Peyer's patch (tissue), 4 donors: ENCODE measurements at regions not wholly inside any gene's neighbourhood (a gene's known extent, or its start where the extent isn't known, plus 50 kb on each side); places are given as distances from the start of the nearest gene placed in this dataset.

ENCODE experiments used
- POLR2A ChIP-seq, 2 donors: fragments of 450-650 bp; IDR thresholded peaks; one replicate each; pipeline ENCODE4 v1.5.1; 2017; ENCODE audit warnings: antibody characterized with exemption in 2 of 2, mild to moderate bottlenecking in 2 of 2, moderate library complexity in 2 of 2
- TF ChIP-seq, protein P1 (sequence below), 6 experiments: fragments of 450-650 bp in 4 of 6; fragments of 200-600 bp in 2 of 6; sonication (generic) in 1 of 6; IDR thresholded peaks; one replicate each; pipeline ENCODE4 v1.5.1; 2017 to 2019; ENCODE audit warnings: antibody characterized with exemption in 6 of 6, mild to moderate bottlenecking in 3 of 6, moderate library complexity in 1 of 6

DNA sequence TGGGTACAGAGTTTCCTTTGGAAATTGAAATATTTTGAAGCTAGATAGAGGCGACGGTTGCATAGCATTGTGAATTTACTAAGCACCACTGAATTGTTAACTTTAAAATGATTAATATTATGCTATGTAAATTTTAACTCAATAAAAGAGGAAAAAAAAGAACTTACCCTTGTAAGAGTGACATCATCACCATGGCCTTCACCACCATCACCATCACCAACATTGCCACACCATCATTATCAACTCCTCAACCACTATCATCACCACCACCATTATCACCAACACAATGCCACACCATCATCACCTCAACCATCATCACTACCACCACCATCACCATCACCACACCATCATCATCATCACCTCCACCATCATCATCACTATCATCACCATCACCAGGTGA is 113.9 kb downstream of the TUBA3C start:
- TF ChIP-seq POLR2A (IDR thresholded peaks at IDR 0.05), result no peak
- TF ChIP-seq, protein P1, sequence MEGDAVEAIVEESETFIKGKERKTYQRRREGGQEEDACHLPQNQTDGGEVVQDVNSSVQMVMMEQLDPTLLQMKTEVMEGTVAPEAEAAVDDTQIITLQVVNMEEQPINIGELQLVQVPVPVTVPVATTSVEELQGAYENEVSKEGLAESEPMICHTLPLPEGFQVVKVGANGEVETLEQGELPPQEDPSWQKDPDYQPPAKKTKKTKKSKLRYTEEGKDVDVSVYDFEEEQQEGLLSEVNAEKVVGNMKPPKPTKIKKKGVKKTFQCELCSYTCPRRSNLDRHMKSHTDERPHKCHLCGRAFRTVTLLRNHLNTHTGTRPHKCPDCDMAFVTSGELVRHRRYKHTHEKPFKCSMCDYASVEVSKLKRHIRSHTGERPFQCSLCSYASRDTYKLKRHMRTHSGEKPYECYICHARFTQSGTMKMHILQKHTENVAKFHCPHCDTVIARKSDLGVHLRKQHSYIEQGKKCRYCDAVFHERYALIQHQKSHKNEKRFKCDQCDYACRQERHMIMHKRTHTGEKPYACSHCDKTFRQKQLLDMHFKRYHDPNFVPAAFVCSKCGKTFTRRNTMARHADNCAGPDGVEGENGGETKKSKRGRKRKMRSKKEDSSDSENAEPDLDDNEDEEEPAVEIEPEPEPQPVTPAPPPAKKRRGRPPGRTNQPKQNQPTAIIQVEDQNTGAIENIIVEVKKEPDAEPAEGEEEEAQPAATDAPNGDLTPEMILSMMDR (IDR thresholded peaks at IDR 0.05), result no peak
